PC-9 (cell line): ENCODE measurements at regions not wholly inside any gene's neighbourhood (a gene's known extent, or its start where the extent isn't known, plus 50 kb on each side); places are given as distances from the start of the nearest gene placed in this dataset.

Source experiments
- BruUV-seq: library from RNA; stranded (reverse); fragments of 400-500 nt; replicated peaks from 2 replicates; lab custom pipeline; 2021; lab: Mats Ljungman, UMichigan
- CTCF ChIA-PET: fragments of 300-600 bp; sonication (Branson Sonifier 250); formaldehyde crosslinking; loops from one replicate; lab custom pipeline; 2022; ENCODE audit warnings: antibody characterized with exemption; lab: Charles Lee
- POLR2A ChIA-PET: fragments of 300-600 bp; sonication (Branson Sonifier 250); formaldehyde crosslinking; loops from one replicate; lab custom pipeline; 2022; ENCODE audit warnings: antibody characterized with exemption; ENCODE audit not compliant: unreplicated experiment; lab: Charles Lee
- DNase-seq, 2 experiments: peaks; one replicate each; pipeline versions ENCODE4 v3.0.0 to v3.0.0-alpha.2; 2015 to 2022; ENCODE audit warnings: mixed read lengths in 1 of 2
- H2AFZ ChIP-seq: fragments of 200-600 bp; sonication (generic); 2 replicates; pipeline ENCODE4 v1.8.1; 2017; ENCODE audit warnings: antibody characterized with exemption
- H3F3A ChIP-seq: fragments of 200-600 bp; sonication (generic); 2 replicates; pipeline ENCODE4 v1.8.1; 2017; ENCODE audit warnings: antibody characterized with exemption, mild to moderate bottlenecking, low read depth; ENCODE audit not compliant: insufficient read depth
- H3K27ac ChIP-seq: fragments of 200-600 bp; sonication (generic); 2 replicates; pipeline ENCODE4 v1.6.1; 2016; ENCODE audit warnings: mixed run types
- H3K27me3 ChIP-seq: fragments of 200-600 bp; sonication (generic); 2 replicates; pipeline ENCODE4 v1.6.1; 2016; ENCODE audit warnings: low read depth, mixed run types; ENCODE audit not compliant: insufficient read depth
- H3K36me3 ChIP-seq: fragments of 200-600 bp; sonication (generic); 2 replicates; pipeline ENCODE4 v1.6.1; 2016; ENCODE audit warnings: low read depth, mixed run types
- H3K4me1 ChIP-seq: fragments of 200-600 bp; sonication (generic); replicated peaks from 2 replicates; pipeline ENCODE4 v1.6.1; 2016; ENCODE audit warnings: mixed run types; ENCODE audit not compliant: insufficient read depth
- H3K4me2 ChIP-seq: fragments of 200-600 bp; sonication (generic); 2 replicates; pipeline ENCODE4 v1.6.1; 2017; ENCODE audit warnings: mixed run types
- H3K4me3 ChIP-seq: fragments of 200-600 bp; sonication (generic); 2 replicates; pipeline ENCODE4 v1.6.1; 2016; ENCODE audit warnings: mixed run types
- H3K79me2 ChIP-seq: fragments of 200-600 bp; sonication (generic); 2 replicates; pipeline ENCODE4 v1.6.1; 2017; ENCODE audit warnings: low read depth, mixed run types
- H3K9me2 ChIP-seq: fragments of 200-600 bp; sonication (generic); 2 replicates; pipeline ENCODE4 v1.8.1; 2017; ENCODE audit warnings: mild to moderate bottlenecking; ENCODE audit not compliant: insufficient read depth
- H3K9me3 ChIP-seq: fragments of 200-600 bp; sonication (generic); 2 replicates; pipeline ENCODE4 v1.8.1; 2016; ENCODE audit warnings: low read depth; ENCODE audit not compliant: insufficient read depth
- H4K20me1 ChIP-seq: fragments of 200-600 bp; sonication (generic); 2 replicates; pipeline ENCODE4 v1.8.1; 2017; ENCODE audit not compliant: insufficient read depth
- EZH2 ChIP-seq: fragments of 200-600 bp; sonication (generic); IDR thresholded peaks from 2 replicates; pipeline ENCODE4 v1.8.0; 2017; ENCODE audit warnings: antibody characterized with exemption, low read depth
- intact Hi-C: fragments of 100-400 bp; cut with micrococcal nuclease; formaldehyde crosslinking; loops from one replicate; pipeline ENCODE4 v1.10.0; 2022; ENCODE audit not compliant: unreplicated experiment
- TF ChIP-seq, protein P1 (sequence below): fragments of 200-600 bp; sonication (generic); conservative IDR thresholded peaks from 2 replicates; pipeline ENCODE4 v1.6.1; 2017; ENCODE audit warnings: mixed run types, antibody characterized with exemption, mild to moderate bottlenecking, moderate library complexity

DNA sequence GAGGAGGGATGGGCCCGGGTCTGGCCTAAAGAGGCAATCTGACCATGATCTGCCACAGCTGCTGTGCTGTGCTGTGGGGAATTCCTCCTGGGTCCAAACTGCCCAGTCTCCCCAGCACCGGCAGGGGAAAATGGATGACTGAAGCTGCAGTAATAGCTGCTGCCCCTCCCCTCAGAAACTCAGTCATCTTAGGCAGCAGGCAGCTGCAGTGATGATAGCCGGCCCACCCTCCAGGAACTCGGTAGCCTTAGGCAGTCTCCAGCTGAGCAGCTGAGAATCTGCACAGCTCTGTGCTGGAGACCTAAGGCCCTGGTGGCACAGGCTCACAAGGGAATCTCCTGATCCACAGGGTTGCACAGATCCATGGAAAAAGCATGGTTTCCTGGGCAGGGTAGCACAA lies 113.4 kb upstream of the USP38 start:
- TF ChIP-seq, protein P1, sequence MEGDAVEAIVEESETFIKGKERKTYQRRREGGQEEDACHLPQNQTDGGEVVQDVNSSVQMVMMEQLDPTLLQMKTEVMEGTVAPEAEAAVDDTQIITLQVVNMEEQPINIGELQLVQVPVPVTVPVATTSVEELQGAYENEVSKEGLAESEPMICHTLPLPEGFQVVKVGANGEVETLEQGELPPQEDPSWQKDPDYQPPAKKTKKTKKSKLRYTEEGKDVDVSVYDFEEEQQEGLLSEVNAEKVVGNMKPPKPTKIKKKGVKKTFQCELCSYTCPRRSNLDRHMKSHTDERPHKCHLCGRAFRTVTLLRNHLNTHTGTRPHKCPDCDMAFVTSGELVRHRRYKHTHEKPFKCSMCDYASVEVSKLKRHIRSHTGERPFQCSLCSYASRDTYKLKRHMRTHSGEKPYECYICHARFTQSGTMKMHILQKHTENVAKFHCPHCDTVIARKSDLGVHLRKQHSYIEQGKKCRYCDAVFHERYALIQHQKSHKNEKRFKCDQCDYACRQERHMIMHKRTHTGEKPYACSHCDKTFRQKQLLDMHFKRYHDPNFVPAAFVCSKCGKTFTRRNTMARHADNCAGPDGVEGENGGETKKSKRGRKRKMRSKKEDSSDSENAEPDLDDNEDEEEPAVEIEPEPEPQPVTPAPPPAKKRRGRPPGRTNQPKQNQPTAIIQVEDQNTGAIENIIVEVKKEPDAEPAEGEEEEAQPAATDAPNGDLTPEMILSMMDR = no peak
- no peak for TF ChIP-seq EZH2
- POLR2A ChIA-PET = no interaction called here

DNA sequence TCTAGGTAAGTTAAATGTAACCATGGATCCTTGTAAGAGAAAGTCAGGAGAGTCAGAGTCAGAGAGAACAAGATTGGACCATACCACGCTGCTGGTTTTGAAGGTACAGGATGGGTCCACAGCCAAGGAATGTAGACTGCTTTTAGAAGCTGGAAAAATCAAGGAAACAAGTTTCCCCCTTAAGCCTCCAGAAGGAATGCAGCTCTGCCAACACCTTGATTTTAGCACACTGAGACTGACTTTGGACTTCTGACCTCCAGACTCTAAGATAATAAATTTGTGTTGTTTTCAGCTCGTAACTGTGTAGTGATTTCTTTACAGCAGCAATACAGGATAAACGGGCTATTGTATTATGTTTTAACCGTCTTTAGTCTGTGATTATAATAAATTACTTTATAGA lies 108.0 kb upstream of the USP38 start:
- Histone ChIP-seq H3K9me3 (no peaks in the 10 kb centered on the region), H2AFZ (no peak overlapping the region), H3K4me2 (no peak overlapping the region), H4K20me1 (no peaks in the 10 kb centered on the region), H3K27me3 (no peaks in the 10 kb centered on the region), H3K4me3 (no peak overlapping the region), H3K27ac (no peak overlapping the region), H3F3A (no peaks in the 10 kb centered on the region), H3K79me2 (no peaks in the 10 kb centered on the region), H3K4me1 (no peaks in the 10 kb centered on the region), H3K36me3 (no peaks in the 10 kb centered on the region), H3K9me2 (no peaks in the 10 kb centered on the region)
- BruUV-seq = no TSS peak
- TF ChIP-seq EZH2 = no peak
- TF ChIP-seq, protein P1 = no peak
- POLR2A ChIA-PET = no interaction called here
- intact Hi-C loops = no loop called here
- DNase-seq = no peak
- CTCF ChIA-PET = no interaction called here

More for the DNA sequence above, 113.4 kb upstream of the USP38 start:
- Histone ChIP-seq H3K27me3 (no peaks in the 10 kb centered on the region), H3K36me3 (no peaks in the 10 kb centered on the region), H3K27ac (no peak overlapping the region), H3K79me2 (no peaks in the 10 kb centered on the region), H3K4me2 (no peak overlapping the region), H3K9me2 (no peaks in the 10 kb centered on the region), H2AFZ (no peak overlapping the region), H3K9me3 (no peaks in the 10 kb centered on the region), H3K4me3 (no peak overlapping the region), H3K4me1 (no peaks in the 10 kb centered on the region), H4K20me1 (no peaks in the 10 kb centered on the region), H3F3A (no peaks in the 10 kb centered on the region)
- CTCF ChIA-PET = no interaction called here
- no peak for DNase-seq
- no TSS peak for BruUV-seq
- intact Hi-C loops = no loop called here

DNA sequence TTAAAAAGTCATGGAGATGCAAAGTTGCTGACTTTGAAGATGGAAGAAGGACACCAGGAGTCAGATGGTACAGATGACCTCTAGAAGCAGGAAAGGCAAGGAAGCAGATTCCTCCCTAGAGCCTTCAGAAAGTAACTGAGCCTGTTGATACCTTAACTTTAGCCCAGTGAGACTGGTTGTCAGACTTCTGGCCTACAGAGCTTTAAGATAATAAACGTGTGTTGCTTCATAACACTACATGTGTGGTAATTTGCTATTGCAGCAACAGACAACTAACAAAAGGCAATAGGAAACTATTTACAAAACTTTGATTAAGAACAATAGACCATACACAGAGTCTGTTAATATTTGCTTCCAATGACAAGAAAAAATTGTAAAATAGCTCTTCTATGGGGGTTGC lies 102.0 kb upstream of the USP38 start:
- no peaks in the 10 kb centered on the region for H3K9me2 ChIP-seq
- BruUV-seq = no TSS peak
- TF ChIP-seq EZH2 = no peak
- TF ChIP-seq, protein P1 = no peak
- H3K79me2 ChIP-seq = no peaks in the 10 kb centered on the region
- no peak overlapping the region for H3K27ac ChIP-seq
- H3F3A ChIP-seq = no peaks in the 10 kb centered on the region
- H3K4me1 ChIP-seq = no peaks in the 10 kb centered on the region
- no peaks in the 10 kb centered on the region for H3K27me3 ChIP-seq
- ChIA-PET POLR2A (no interaction called here), CTCF (interaction anchor here (0.6 kb wide), 1 partner anchor 1784 kb away, joined by 3 read pairs; no protein-coding TSS in a partner anchor)
- no peak overlapping the region for H3K4me2 ChIP-seq
- no peak overlapping the region for H2AFZ ChIP-seq
- no peaks in the 10 kb centered on the region for H4K20me1 ChIP-seq
- H3K9me3 ChIP-seq = no peaks in the 10 kb centered on the region
- no peaks in the 10 kb centered on the region for H3K36me3 ChIP-seq
- H3K4me3 ChIP-seq = no peak overlapping the region
- no peak for DNase-seq
- intact Hi-C loops = no loop called here
